Upper lobe of left lung (tissue), 6 donors: ENCODE measurements at regions not wholly inside any gene's neighbourhood (a gene's known extent, or its start where the extent isn't known, plus 50 kb on each side); places are given as distances from the start of the nearest gene placed in this dataset.

Experiments used
- ATAC-seq, 2 donors: fragments of 200-7000 bp; cut with Tn5 transposase; one replicate each; pipeline ENCODE4 v1.9.1; 2022; ENCODE audit warnings: mild to moderate bottlenecking in 2 of 2, moderate library complexity in 2 of 2; ENCODE audit not compliant: low FRiP score in 2 of 2
- DNase-seq, 2 donors: peaks; one replicate each; pipeline ENCODE4 v3.0.0-alpha.2; 2019 to 2020
- H3K27ac ChIP-seq, 4 donors: fragments of 200-600 bp; sonication (generic); one replicate each; pipeline ENCODE4 v1.5.1; 2016 to 2019
- H3K27me3 ChIP-seq, 4 donors: fragments of 200-600 bp; sonication (generic); one replicate each; pipeline ENCODE4 v1.5.1; 2017 to 2019
- H3K36me3 ChIP-seq, 4 donors: fragments of 200-600 bp; sonication (generic); one replicate each; pipeline ENCODE4 v1.5.1; 2016 to 2019
- H3K4me1 ChIP-seq, 4 donors: fragments of 200-600 bp; sonication (generic); one replicate each; pipeline ENCODE4 v1.5.1; 2018 to 2019
- H3K4me3 ChIP-seq, 4 donors: fragments of 200-600 bp; sonication (generic); one replicate each; pipeline ENCODE4 v1.5.1; 2017 to 2019; ENCODE audit warnings: mild to moderate bottlenecking in 2 of 4, moderate library complexity in 1 of 4
- H3K9me3 ChIP-seq, 4 donors: fragments of 200-600 bp; sonication (generic); one replicate each; pipeline ENCODE4 v1.5.1; 2018 to 2019
- EP300 ChIP-seq, 4 donors: sonication (generic); formaldehyde crosslinking; IDR thresholded peaks; one replicate each; pipeline ENCODE4 v1.5.1; 2017; ENCODE audit warnings: antibody characterized with exemption in 4 of 4, control low read depth in 2 of 4
- POLR2A ChIP-seq, 4 donors: fragments of 450-650 bp; IDR thresholded peaks; one replicate each; pipeline ENCODE4 v1.5.1; 2016 to 2017; ENCODE audit warnings: antibody characterized with exemption in 4 of 4, mild to moderate bottlenecking in 2 of 4
- POLR2AphosphoS5 ChIP-seq, 2 donors: sonication (generic); formaldehyde crosslinking; IDR thresholded peaks; one replicate each; pipeline ENCODE4 v1.5.1; 2017; ENCODE audit warnings: antibody characterized with exemption in 2 of 2
- WGBS, 2 donors: methylation state at CpG; one replicate each; pipeline ENCODE4 v1.1.5; 2017 to 2018; 5-methylcytosine and 5-hydroxymethylcytosine counted together
- TF ChIP-seq, protein P1 (sequence below), 6 experiments: fragments of 450-650 bp in 4 of 6; fragments of 200-600 bp in 2 of 6; sonication (generic) in 2 of 6; IDR thresholded peaks; one replicate each; pipeline ENCODE4 v1.5.1; 2016 to 2019; ENCODE audit warnings: antibody characterized with exemption in 6 of 6
- donor health status: DM: no; HTN: no; CAD: no; lungs with moderate emphysema.
- donor health status: DM: no; HTN: yes; CAD: no; lungs with severe emphysema.

DNA sequence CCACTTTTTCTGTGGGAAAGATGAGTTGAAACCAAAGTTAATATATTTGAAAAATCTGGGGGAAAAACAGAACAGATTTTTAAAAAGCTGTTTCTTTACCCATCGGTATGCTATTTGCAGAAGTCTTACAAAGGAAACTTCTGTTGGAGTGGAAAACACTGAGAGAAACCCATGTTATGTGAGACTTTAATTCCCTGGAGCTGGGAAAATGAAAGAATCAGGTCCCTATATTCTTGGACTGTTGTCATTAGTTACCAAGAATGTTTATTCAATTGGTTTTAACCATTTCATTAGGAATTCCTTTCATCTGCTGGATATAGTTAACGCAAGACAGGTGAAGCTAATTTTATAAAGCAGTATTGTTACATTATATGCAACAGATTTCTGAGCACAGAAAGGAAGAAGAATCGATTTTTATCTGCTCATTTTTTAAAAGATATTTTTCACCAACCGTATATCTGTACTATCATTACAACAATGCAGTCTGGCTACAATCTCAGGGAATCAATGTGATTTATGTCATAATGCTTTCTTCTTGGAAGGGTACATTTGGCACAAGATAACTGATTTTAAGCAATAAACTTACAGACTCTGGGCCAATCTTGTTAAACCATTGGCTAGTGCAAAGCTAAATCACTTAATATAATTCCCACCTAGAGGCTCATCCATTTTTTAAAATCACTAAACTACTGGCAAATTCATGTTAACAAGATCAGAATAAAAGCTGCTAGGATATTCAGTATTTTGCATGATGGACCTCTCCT, 170.0 kb downstream of the MOXD1 start:
- no peak overlapping the region for H3K4me3 ChIP-seq
- peaks cover 0 to 1% (median 0%) of the 10 kb centered on the region in 4 donors for H3K9me3 ChIP-seq
- no peak overlapping the region for H3K27ac ChIP-seq
- ATAC-seq = no peak
- no peak for TF ChIP-seq POLR2AphosphoS5 (IDR thresholded peaks at IDR 0.05)
- no peak for TF ChIP-seq POLR2A (IDR thresholded peaks at IDR 0.05)
- no peak for TF ChIP-seq EP300 (IDR thresholded peaks at IDR 0.05)
- TF ChIP-seq, protein P1, sequence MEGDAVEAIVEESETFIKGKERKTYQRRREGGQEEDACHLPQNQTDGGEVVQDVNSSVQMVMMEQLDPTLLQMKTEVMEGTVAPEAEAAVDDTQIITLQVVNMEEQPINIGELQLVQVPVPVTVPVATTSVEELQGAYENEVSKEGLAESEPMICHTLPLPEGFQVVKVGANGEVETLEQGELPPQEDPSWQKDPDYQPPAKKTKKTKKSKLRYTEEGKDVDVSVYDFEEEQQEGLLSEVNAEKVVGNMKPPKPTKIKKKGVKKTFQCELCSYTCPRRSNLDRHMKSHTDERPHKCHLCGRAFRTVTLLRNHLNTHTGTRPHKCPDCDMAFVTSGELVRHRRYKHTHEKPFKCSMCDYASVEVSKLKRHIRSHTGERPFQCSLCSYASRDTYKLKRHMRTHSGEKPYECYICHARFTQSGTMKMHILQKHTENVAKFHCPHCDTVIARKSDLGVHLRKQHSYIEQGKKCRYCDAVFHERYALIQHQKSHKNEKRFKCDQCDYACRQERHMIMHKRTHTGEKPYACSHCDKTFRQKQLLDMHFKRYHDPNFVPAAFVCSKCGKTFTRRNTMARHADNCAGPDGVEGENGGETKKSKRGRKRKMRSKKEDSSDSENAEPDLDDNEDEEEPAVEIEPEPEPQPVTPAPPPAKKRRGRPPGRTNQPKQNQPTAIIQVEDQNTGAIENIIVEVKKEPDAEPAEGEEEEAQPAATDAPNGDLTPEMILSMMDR (IDR thresholded peaks at IDR 0.05) = no peak
- WGBS, 2 donors = 81 to 83% methylated on average over 4 of the region's 4 CpGs
- H3K27me3 ChIP-seq = no peaks in the 10 kb centered on the region
- no peak for DNase-seq
- no peaks in the 10 kb centered on the region for H3K36me3 ChIP-seq
- no peaks in the 10 kb centered on the region for H3K4me1 ChIP-seq

DNA sequence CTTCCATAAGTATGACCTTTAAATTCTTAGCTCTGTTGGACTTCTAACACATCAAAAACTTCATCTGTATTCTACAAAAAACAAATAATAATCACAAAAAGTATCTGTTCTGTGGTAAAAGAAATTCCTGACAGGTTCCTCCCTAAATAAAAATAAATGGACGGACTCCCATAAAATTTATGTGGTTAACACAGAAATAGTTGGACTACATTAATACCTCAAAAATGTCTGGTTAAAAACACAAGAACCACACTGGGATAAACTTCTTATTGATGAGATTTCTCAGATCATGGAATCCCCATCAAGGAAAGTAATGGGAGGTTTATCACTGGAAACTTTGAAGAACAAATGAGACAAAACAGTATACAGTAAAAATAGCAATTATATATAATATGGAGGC, 172.4 kb downstream of the MOXD1 start:
- no peaks in the 10 kb centered on the region for H3K36me3 ChIP-seq
- H3K27ac ChIP-seq = no peak overlapping the region
- DNase-seq (no peak), ATAC-seq (no peak)
- no peak overlapping the region for H3K4me3 ChIP-seq
- TF ChIP-seq, protein P1 (IDR thresholded peaks at IDR 0.05) = no peak
- TF ChIP-seq POLR2AphosphoS5 (IDR thresholded peaks at IDR 0.05) (no peak), POLR2A (IDR thresholded peaks at IDR 0.05) (no peak), EP300 (IDR thresholded peaks at IDR 0.05) (no peak)
- H3K4me1 ChIP-seq = no peaks in the 10 kb centered on the region
- WGBS, 2 donors = 85 to 90% methylated on average over 1 of the region's 1 CpG
- no peaks in the 10 kb centered on the region for H3K27me3 ChIP-seq
- peaks cover 0 to 2% (median 0%) of the 10 kb centered on the region in 4 donors for H3K9me3 ChIP-seq

- Histone ChIP-seq H3K27ac (no peak overlapping the region), H3K36me3 (no peaks in the 10 kb centered on the region), H3K9me3 (peaks cover 0 to 2% (median 0%) of the 10 kb centered on the region in 4 donors), H3K4me1 (no peaks in the 10 kb centered on the region), H3K27me3 (no peaks in the 10 kb centered on the region), H3K4me3 (no peak overlapping the region)
- ATAC-seq (peak in 1 of 2 donors; percentile 75), DNase-seq (no peak)
- TF ChIP-seq POLR2AphosphoS5 (IDR thresholded peaks at IDR 0.05) (no peak), POLR2A (IDR thresholded peaks at IDR 0.05) (no peak), EP300 (IDR thresholded peaks at IDR 0.05) (no peak)
- TF ChIP-seq, protein P1 (IDR thresholded peaks at IDR 0.05) = no peak
Observed at GRCh38 chr6:132227904-132228303, 173.4 kb downstream of the MOXD1 start.

GRCh38 chr6:132224943-132225342, 176.3 kb downstream of the MOXD1 start:
- ATAC-seq (no peak), DNase-seq (no peak)
- TF ChIP-seq POLR2A (IDR thresholded peaks at IDR 0.05) = no peak
- TF ChIP-seq, protein P1 (IDR thresholded peaks at IDR 0.05) = no peak
- no peak for TF ChIP-seq EP300 (IDR thresholded peaks at IDR 0.05)
- TF ChIP-seq POLR2AphosphoS5 (IDR thresholded peaks at IDR 0.05) = no peak
- Histone ChIP-seq H3K27me3 (no peaks in the 10 kb centered on the region), H3K27ac (no peak overlapping the region), H3K4me3 (no peak overlapping the region), H3K9me3 (peaks cover 0 to 2% (median 0%) of the 10 kb centered on the region in 4 donors), H3K36me3 (no peaks in the 10 kb centered on the region), H3K4me1 (no peaks in the 10 kb centered on the region)
- 33 to 92% methylated on average over 3 of the region's 3 CpGs for WGBS, 2 donors

DNA sequence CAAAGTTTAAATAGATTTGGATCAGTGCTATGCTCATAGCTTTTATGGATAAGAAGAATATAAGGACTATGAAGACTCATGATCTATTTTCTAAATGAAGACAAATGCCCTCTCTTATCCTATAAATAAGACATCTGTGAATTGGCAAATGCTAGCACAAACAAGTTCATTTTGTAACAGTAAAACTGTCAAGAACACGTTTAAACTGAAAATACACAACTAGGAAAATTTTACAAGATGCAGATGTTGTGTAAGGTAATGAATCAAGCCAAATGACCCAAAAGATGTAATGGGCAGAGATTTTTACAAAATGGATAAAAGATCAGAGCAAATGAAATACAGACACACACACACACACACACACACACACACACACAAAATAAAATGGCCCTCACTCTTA, 180.5 kb downstream of the MOXD1 start:
- ATAC-seq (no peak), DNase-seq (no peak)
- no peak overlapping the region for H3K27ac ChIP-seq
- WGBS, 2 donors = 53 to 64% methylated on average over 1 of the region's 1 CpG
- no peaks in the 10 kb centered on the region for H3K27me3 ChIP-seq
- H3K36me3 ChIP-seq = no peaks in the 10 kb centered on the region
- no peaks in the 10 kb centered on the region for H3K4me1 ChIP-seq
- H3K9me3 ChIP-seq = no peaks in the 10 kb centered on the region
- H3K4me3 ChIP-seq = no peak overlapping the region
- TF ChIP-seq POLR2AphosphoS5 (IDR thresholded peaks at IDR 0.05) (no peak), EP300 (IDR thresholded peaks at IDR 0.05) (no peak), POLR2A (IDR thresholded peaks at IDR 0.05) (no peak)
- TF ChIP-seq, protein P1 (IDR thresholded peaks at IDR 0.05) = no peak
